A673 (cell line): ENCODE measurements at regions not wholly inside any gene's neighbourhood (a gene's known extent, or its start where the extent isn't known, plus 50 kb on each side); places are given as distances from the start of the nearest gene placed in this dataset.

Experiments used
- BruUV-seq: library from RNA; stranded (reverse); fragments of 400-500 nt; replicated peaks from 2 replicates; lab custom pipeline; 2021; lab: Mats Ljungman, UMichigan
- CTCF ChIA-PET: fragments of 300-600 bp; sonication (Branson Sonifier 250); formaldehyde crosslinking; loops from one replicate; lab custom pipeline; 2022; ENCODE audit warnings: antibody characterized with exemption; lab: Charles Lee
- POLR2A ChIA-PET: fragments of 300-600 bp; sonication (Branson Sonifier 250); formaldehyde crosslinking; loops from one replicate; lab custom pipeline; 2022; ENCODE audit warnings: antibody characterized with exemption; ENCODE audit not compliant: low non-redundant PET; lab: Charles Lee
- DNase-seq: peaks from one replicate; pipeline ENCODE4 v3.0.0-alpha.2; 2015; ENCODE audit warnings: low spot score
- H3K27ac ChIP-seq: fragments of 200-600 bp; sonication (generic); 2 replicates; pipeline ENCODE4 v1.5.1; 2016; ENCODE audit warnings: mixed run types, low read depth, mild to moderate bottlenecking, mixed read lengths, antibody characterized with exemption, low read length; ENCODE audit not compliant: poor library complexity, severe bottlenecking
- H3K27me3 ChIP-seq: fragments of 200-600 bp; sonication (generic); replicated peaks from 2 replicates; pipeline ENCODE4 v1.6.1; 2017; ENCODE audit warnings: mixed run types, low read depth, mild to moderate bottlenecking, mixed read lengths, antibody characterized with exemption, low read length; ENCODE audit not compliant: insufficient read depth, poor library complexity
- H3K36me3 ChIP-seq: fragments of 200-600 bp; sonication (generic); 2 replicates; pipeline ENCODE4 v1.6.1; 2016; ENCODE audit warnings: mixed run types, mild to moderate bottlenecking, mixed read lengths, antibody characterized with exemption, low read length; ENCODE audit not compliant: insufficient read depth, poor library complexity, severe bottlenecking
- H3K4me1 ChIP-seq: fragments of 200-600 bp; sonication (generic); 2 replicates; pipeline ENCODE4 v1.6.1; 2017; ENCODE audit warnings: mixed run types, mild to moderate bottlenecking, mixed read lengths, antibody characterized with exemption, low read length; ENCODE audit not compliant: insufficient read depth, poor library complexity, severe bottlenecking
- H3K4me3 ChIP-seq: fragments of 200-600 bp; sonication (generic); 2 replicates; pipeline ENCODE4 v1.5.1; 2016; ENCODE audit warnings: low read depth, mixed run types, mild to moderate bottlenecking, mixed read lengths, low read length; ENCODE audit not compliant: poor library complexity, severe bottlenecking
- H3K9me3 ChIP-seq: fragments of 200-600 bp; sonication (generic); 2 replicates; pipeline ENCODE4 v1.6.1; 2016; ENCODE audit warnings: mixed run types, low read depth, mild to moderate bottlenecking, mixed read lengths, antibody characterized with exemption, low read length; ENCODE audit not compliant: poor library complexity, severe bottlenecking
- EZH2 ChIP-seq: fragments of 200-600 bp; sonication (generic); IDR thresholded peaks from 2 replicates; pipeline ENCODE4 v1.6.1; 2017; ENCODE audit warnings: borderline replicate concordance, low read depth, mild to moderate bottlenecking, mixed read lengths, antibody characterized with exemption, low read length; ENCODE audit not compliant: poor library complexity, severe bottlenecking
- intact Hi-C: fragments of 100-400 bp; cut with micrococcal nuclease; formaldehyde crosslinking; loops from one replicate; pipeline ENCODE4 v1.10.0; 2022; ENCODE audit not compliant: unreplicated experiment
- TF ChIP-seq, protein P1 (sequence below): fragments of 300-800, 200-600 bp; sonication (generic); conservative IDR thresholded peaks from 2 replicates; pipeline ENCODE4 v1.5.1; 2017; ENCODE audit warnings: low read depth, mild to moderate bottlenecking, antibody characterized with exemption, low read length, moderate library complexity, mixed read lengths

DNA sequence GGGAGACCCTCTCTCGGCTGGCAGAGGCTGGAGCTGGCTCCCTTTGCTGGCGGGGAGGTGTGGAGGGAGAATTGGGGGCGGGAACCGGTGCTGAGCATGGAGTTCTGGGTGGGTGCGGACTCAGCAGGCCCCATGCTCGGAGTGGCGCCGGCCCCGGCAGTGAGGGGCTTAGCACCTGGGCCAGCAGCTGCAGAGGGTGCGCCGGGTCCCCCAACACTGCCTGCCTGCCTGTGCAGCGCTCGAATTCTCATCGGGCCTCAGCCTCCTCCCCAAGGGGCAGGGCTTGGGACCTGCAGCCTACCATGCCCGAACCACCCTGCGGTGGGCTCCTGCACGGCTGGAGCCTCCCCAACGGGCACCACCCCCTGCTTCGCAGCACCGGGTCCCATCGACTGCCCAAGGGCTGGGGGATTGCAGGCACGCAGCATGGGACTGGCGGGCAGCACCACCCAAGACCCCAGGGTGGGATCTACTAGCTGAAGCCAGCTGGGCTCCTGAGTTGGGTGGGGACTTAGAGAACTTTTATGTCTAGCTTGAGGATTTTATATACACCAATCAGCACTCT lies 129.8 kb downstream of the LRRC30 start:
- no peak overlapping the region for H3K4me3 ChIP-seq
- H3K27ac ChIP-seq, result no peak overlapping the region
- H3K36me3 ChIP-seq, result no peaks in the 10 kb centered on the region
- DNase-seq, result no peak
- no TSS peak for BruUV-seq
- no peaks in the 10 kb centered on the region for H3K4me1 ChIP-seq
- no peak for TF ChIP-seq EZH2
- TF ChIP-seq, protein P1, sequence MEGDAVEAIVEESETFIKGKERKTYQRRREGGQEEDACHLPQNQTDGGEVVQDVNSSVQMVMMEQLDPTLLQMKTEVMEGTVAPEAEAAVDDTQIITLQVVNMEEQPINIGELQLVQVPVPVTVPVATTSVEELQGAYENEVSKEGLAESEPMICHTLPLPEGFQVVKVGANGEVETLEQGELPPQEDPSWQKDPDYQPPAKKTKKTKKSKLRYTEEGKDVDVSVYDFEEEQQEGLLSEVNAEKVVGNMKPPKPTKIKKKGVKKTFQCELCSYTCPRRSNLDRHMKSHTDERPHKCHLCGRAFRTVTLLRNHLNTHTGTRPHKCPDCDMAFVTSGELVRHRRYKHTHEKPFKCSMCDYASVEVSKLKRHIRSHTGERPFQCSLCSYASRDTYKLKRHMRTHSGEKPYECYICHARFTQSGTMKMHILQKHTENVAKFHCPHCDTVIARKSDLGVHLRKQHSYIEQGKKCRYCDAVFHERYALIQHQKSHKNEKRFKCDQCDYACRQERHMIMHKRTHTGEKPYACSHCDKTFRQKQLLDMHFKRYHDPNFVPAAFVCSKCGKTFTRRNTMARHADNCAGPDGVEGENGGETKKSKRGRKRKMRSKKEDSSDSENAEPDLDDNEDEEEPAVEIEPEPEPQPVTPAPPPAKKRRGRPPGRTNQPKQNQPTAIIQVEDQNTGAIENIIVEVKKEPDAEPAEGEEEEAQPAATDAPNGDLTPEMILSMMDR, result no peak
- no peaks in the 10 kb centered on the region for H3K27me3 ChIP-seq
- H3K9me3 ChIP-seq, result peaks cover 7% of the 10 kb centered on the region
- POLR2A ChIA-PET, result no interaction called here
- intact Hi-C loops, result no loop called here
- CTCF ChIA-PET, result no interaction called here

DNA sequence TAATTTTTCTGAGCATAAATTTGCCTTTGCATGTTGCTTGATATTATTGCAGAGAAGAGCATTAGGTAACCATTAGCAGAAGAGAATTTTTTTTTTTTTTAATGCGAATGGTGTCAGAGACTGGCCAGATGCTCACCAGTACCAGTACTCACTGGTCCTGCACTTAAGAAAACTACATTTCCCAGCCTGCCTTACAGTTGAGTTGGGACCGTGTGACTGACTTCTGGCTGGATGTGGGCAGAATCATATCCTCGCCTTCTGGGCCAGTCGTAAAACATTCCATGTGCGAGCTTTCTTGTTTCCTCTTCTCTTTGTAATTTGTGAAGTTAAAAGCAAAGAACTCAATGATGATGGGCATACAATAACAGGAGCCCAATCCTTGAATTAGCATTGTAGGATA lies 132.4 kb downstream of the LRRC30 start:
- ChIA-PET CTCF (no interaction called here), POLR2A (no interaction called here)
- no peak for TF ChIP-seq EZH2
- TF ChIP-seq, protein P1, result no peak
- intact Hi-C loops, result no loop called here
- H3K27ac ChIP-seq, result no peak overlapping the region
- no TSS peak for BruUV-seq
- no peaks in the 10 kb centered on the region for H3K4me1 ChIP-seq
- peaks cover 7% of the 10 kb centered on the region for H3K9me3 ChIP-seq
- no peaks in the 10 kb centered on the region for H3K36me3 ChIP-seq
- H3K27me3 ChIP-seq, result no peaks in the 10 kb centered on the region
- no peak overlapping the region for H3K4me3 ChIP-seq
- DNase-seq, result no peak

DNA sequence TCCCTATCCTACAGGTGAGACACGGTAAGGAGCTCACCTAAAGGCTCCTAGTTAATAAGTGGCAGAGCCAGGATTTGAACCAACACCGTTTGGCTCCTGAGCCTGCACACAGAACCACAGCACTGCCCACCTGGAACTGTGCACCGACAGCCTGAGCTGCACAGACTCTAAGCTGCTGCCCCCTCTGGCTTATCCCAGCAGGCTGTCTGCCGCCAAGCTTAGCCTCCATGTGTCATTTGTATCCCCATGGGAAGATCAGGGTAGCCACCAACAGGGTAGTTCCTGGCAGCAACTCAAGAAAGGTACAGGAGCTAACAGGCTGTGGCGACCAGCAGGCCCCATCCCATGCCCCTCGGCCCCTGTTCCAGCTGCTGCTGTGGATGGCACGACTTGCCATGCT lies 135.7 kb downstream of the LRRC30 start:
- H3K27ac ChIP-seq, result no peak overlapping the region
- H3K4me1 ChIP-seq, result no peaks in the 10 kb centered on the region
- no peaks in the 10 kb centered on the region for H3K27me3 ChIP-seq
- intact Hi-C loops, result no loop called here
- H3K36me3 ChIP-seq, result no peaks in the 10 kb centered on the region
- peaks cover 22% of the 10 kb centered on the region for H3K9me3 ChIP-seq
- no peak for DNase-seq
- POLR2A ChIA-PET, result no interaction called here
- no TSS peak for BruUV-seq
- no peak overlapping the region for H3K4me3 ChIP-seq
- CTCF ChIA-PET, result no interaction called here
- TF ChIP-seq, protein P1, result no peak
- no peak for TF ChIP-seq EZH2
